AG09319 (cell line): ENCODE measurements at regions not wholly inside any gene's neighbourhood (a gene's known extent, or its start where the extent isn't known, plus 50 kb on each side); places are given as distances from the start of the nearest gene placed in this dataset.
A peak's percentile ranks its signal among the peaks of the same experiment; 100 is the strongest.

ENCODE experiments used
- DNase-seq: peaks from one replicate; pipeline ENCODE4 v3.0.0-alpha.2; 2010; ENCODE audit warnings: low read depth; ENCODE audit errors: extremely low read depth
- CTCF ChIP-seq: IDR thresholded peaks from 2 replicates; pipeline ENCODE4 v1.5.1; 2011; ENCODE audit warnings: low read depth, mild to moderate bottlenecking, inconsistent platforms, low read length, moderate library complexity

GRCh38 chr4:156615066-156615531, 356.5 kb downstream of the PDGFC start:
- TF ChIP-seq CTCF: no peak
- DNase-seq: peak; percentile 81

GRCh38 chr4:156614536-156614935, 357.1 kb downstream of the PDGFC start:
- DNase-seq: no peak
- TF ChIP-seq CTCF: no peak

GRCh38 chr4:156609421-156609820, 362.2 kb downstream of the PDGFC start:
- TF ChIP-seq CTCF: no peak
- DNase-seq: no peak

- no peak for DNase-seq
Measured at GRCh38 chr4:156608651-156609050, 362.9 kb downstream of the PDGFC start.

GRCh38 chr4:156607478-156607857, 364.1 kb downstream of the PDGFC start:
- no peak for TF ChIP-seq CTCF
- no peak for DNase-seq

More at GRCh38 chr4:156608651-156609050, 362.9 kb downstream of the PDGFC start:
- TF ChIP-seq CTCF: no peak

GRCh38 chr4:156606554-156607477, 364.8 kb downstream of the PDGFC start:
- TF ChIP-seq CTCF: no peak
- DNase-seq: no peak

GRCh38 chr4:156598138-156598681, 373.4 kb downstream of the PDGFC start:
- DNase-seq: no peak

More at GRCh38 chr4:156598138-156598681, 373.4 kb downstream of the PDGFC start:
- TF ChIP-seq CTCF: no peak
